ENCODE measurements at regions not wholly inside any gene's neighbourhood (a gene's known extent, or its start where the extent isn't known, plus 50 kb on each side); places are given as distances from the start of the nearest gene placed in this dataset.

DNA sequence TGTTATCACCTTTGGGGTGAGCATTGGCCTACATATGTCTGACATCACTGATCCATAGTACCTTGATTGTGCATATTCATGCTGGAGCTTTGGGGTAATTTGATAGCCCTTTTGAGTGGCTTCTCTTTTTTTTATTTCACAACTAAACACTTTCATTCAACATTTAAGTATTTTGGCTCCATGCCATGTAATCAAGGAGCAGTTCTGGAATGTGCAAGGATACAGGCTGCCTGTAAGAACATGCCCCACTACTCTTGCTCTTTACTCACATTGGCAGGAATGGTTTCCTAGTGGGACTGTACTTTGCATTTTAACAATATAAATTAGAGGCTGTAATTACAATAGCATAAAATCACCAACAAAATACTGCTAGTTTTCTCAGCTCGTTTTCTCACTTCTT, 300.7 kb upstream of the SPAG17 start:
- H3K36me3 ChIP-seq (ENCODE audit: low read depth), result no peaks in the 10 kb centered on the region
- intact Hi-C loops (cut with micrococcal nuclease; ENCODE audit: unreplicated experiment), result no loop called here
- no peaks in the 10 kb centered on the region for H3K4me1 ChIP-seq (replicated peaks; ENCODE audit: insufficient read depth)
- no peaks in the 10 kb centered on the region for H4K20me1 ChIP-seq (ENCODE audit: insufficient read depth)
- H3K79me2 ChIP-seq (ENCODE audit: low read depth), result no peaks in the 10 kb centered on the region
- DNase-seq, result no peak
- H3K4me3 ChIP-seq, result no peak overlapping the region
- no peak overlapping the region for H2AFZ ChIP-seq
- no peak overlapping the region for H3K27ac ChIP-seq
- H3K9me2 ChIP-seq (ENCODE audit: insufficient read depth), result no peaks in the 10 kb centered on the region; the same call in 1 of the 2 replicates
- no peaks in the 10 kb centered on the region for H3F3A ChIP-seq (ENCODE audit: insufficient read depth, low read depth)
- H3K4me2 ChIP-seq, result no peak overlapping the region
- ChIA-PET POLR2A (ENCODE audit: unreplicated experiment) (no interaction called here), CTCF (no interaction called here)
- H3K9me3 ChIP-seq (ENCODE audit: insufficient read depth, low read depth), result no peaks in the 10 kb centered on the region
- BruUV-seq (replicated peaks), result no TSS peak
- TF ChIP-seq, protein P1, sequence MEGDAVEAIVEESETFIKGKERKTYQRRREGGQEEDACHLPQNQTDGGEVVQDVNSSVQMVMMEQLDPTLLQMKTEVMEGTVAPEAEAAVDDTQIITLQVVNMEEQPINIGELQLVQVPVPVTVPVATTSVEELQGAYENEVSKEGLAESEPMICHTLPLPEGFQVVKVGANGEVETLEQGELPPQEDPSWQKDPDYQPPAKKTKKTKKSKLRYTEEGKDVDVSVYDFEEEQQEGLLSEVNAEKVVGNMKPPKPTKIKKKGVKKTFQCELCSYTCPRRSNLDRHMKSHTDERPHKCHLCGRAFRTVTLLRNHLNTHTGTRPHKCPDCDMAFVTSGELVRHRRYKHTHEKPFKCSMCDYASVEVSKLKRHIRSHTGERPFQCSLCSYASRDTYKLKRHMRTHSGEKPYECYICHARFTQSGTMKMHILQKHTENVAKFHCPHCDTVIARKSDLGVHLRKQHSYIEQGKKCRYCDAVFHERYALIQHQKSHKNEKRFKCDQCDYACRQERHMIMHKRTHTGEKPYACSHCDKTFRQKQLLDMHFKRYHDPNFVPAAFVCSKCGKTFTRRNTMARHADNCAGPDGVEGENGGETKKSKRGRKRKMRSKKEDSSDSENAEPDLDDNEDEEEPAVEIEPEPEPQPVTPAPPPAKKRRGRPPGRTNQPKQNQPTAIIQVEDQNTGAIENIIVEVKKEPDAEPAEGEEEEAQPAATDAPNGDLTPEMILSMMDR (conservative IDR thresholded peaks at IDR 0.05), result no peak
- no peak for TF ChIP-seq EZH2 (IDR thresholded peaks at IDR 0.05; ENCODE audit: low read depth)
- H3K27me3 ChIP-seq (ENCODE audit: insufficient read depth, low read depth), result 0 out of 2 replicates have a peak, but pooled peaks cover 2% of the 10 kb centered on the region

DNA sequence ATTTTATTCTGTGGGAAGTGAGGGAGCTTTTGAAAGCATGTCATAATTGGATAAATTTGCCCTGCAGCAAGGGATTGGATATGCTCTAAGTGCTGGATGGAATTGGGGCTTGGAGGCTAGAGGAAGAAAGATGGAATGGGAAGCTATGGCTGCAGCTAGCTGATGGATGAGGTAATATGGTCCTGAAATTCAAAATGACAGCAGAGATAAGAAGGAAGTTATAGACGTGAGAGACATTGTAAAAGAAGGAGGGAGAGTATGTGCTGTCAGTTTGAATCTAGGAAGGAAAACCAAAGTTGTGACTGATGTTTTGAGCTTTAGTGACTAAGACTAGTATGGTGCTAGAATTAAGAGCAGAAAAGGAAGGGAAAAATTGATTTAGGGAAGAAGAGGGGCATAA, 299.9 kb upstream of the SPAG17 start:
- Histone ChIP-seq H2AFZ (no peak overlapping the region), H3F3A (ENCODE audit: insufficient read depth, low read depth) (no peaks in the 10 kb centered on the region), H3K27ac (no peak overlapping the region), H3K4me1 (replicated peaks; ENCODE audit: insufficient read depth) (no peaks in the 10 kb centered on the region), H3K9me3 (ENCODE audit: insufficient read depth, low read depth) (no peaks in the 10 kb centered on the region), H3K4me2 (no peak overlapping the region), H3K79me2 (ENCODE audit: low read depth) (no peaks in the 10 kb centered on the region), H3K9me2 (ENCODE audit: insufficient read depth) (no peaks in the 10 kb centered on the region; the same call in 1 of the 2 replicates), H3K4me3 (no peak overlapping the region), H3K27me3 (ENCODE audit: insufficient read depth, low read depth) (0 out of 2 replicates have a peak, but pooled peaks cover 2% of the 10 kb centered on the region), H4K20me1 (ENCODE audit: insufficient read depth) (no peaks in the 10 kb centered on the region), H3K36me3 (ENCODE audit: low read depth) (no peaks in the 10 kb centered on the region)
- CTCF ChIA-PET, result no interaction called here
- BruUV-seq (replicated peaks), result no TSS peak
- POLR2A ChIA-PET (ENCODE audit: unreplicated experiment), result no interaction called here
- TF ChIP-seq, protein P1 (conservative IDR thresholded peaks at IDR 0.05), result no peak
- TF ChIP-seq EZH2 (IDR thresholded peaks at IDR 0.05; ENCODE audit: low read depth), result no peak
- no peak for DNase-seq
- intact Hi-C loops (cut with micrococcal nuclease; ENCODE audit: unreplicated experiment), result no loop called here

GRCh38 chr1:118483245-118484006, 298.4 kb upstream of the SPAG17 start:
- CTCF ChIA-PET, result no interaction called here
- no TSS peak for BruUV-seq (replicated peaks)
- H3F3A ChIP-seq (ENCODE audit: insufficient read depth, low read depth), result no peaks in the 10 kb centered on the region
- intact Hi-C loops (cut with micrococcal nuclease; ENCODE audit: unreplicated experiment), result no loop called here
- no peaks in the 10 kb centered on the region for H3K79me2 ChIP-seq (ENCODE audit: low read depth)
- H3K4me2 ChIP-seq, result no peak overlapping the region
- H3K4me1 ChIP-seq (replicated peaks; ENCODE audit: insufficient read depth), result no peaks in the 10 kb centered on the region
- H2AFZ ChIP-seq, result no peak overlapping the region
- no peaks in the 10 kb centered on the region for H3K36me3 ChIP-seq (ENCODE audit: low read depth)
- H4K20me1 ChIP-seq (ENCODE audit: insufficient read depth), result no peaks in the 10 kb centered on the region
- no peak overlapping the region for H3K4me3 ChIP-seq
- no peaks in the 10 kb centered on the region; the same call in 1 of the 2 replicates for H3K9me2 ChIP-seq (ENCODE audit: insufficient read depth)
- DNase-seq, result no peak
- TF ChIP-seq, protein P1 (conservative IDR thresholded peaks at IDR 0.05), result no peak
- TF ChIP-seq EZH2 (IDR thresholded peaks at IDR 0.05; ENCODE audit: low read depth), result no peak
- no peak overlapping the region for H3K27ac ChIP-seq
- POLR2A ChIA-PET (ENCODE audit: unreplicated experiment), result no interaction called here
- no peaks in the 10 kb centered on the region for H3K9me3 ChIP-seq (ENCODE audit: insufficient read depth, low read depth)
- H3K27me3 ChIP-seq (ENCODE audit: insufficient read depth, low read depth), result no peaks in the 10 kb centered on the region
